ENCODE measurements at regions not wholly inside any gene's neighbourhood (a gene's known extent, or its start where the extent isn't known, plus 50 kb on each side); places are given as distances from the start of the nearest gene placed in this dataset.

- CTCF ChIA-PET = interaction anchor here (0.7 kb wide), 1 partner anchor 45 kb away, joined by 3 read pairs; no protein-coding TSS in a partner anchor
- BruUV-seq (replicated peaks) = no TSS peak
- TF ChIP-seq ATF3 (IDR thresholded peaks at IDR 0.05) (no peak), TCF7L2 (IDR thresholded peaks at IDR 0.05; ENCODE audit: borderline replicate concordance, extremely low read depth, insufficient read depth, insufficient read length) (no peak), YY1 (IDR thresholded peaks at IDR 0.05; ENCODE audit: extremely low read depth, insufficient replicate concordance, low read depth, low read length) (no peak)
Observed at GRCh38 chr15:35705884-35706585, 160.1 kb upstream of the DPH6 start.

GRCh38 chr15:35712956-35713355, 167.0 kb upstream of the DPH6 start:
- no peaks in the 10 kb centered on the region for H3K79me2 ChIP-seq (ENCODE audit: insufficient read depth, low read length)
- intact Hi-C loops (cut with micrococcal nuclease) = no loop called here
- CTCF ChIA-PET = no interaction called here
- RAD21 ChIA-PET (ENCODE audit: low non-redundant PET in 1 of 2, low total read pairs in 2 of 2, uncharacterized antibody in 2 of 2, unreplicated experiment in 2 of 2) = no interaction called here
- no peak for TF ChIP-seq POLR2A (IDR thresholded peaks at IDR 0.05; ENCODE audit: borderline replicate concordance, extremely low read depth, insufficient read depth, insufficient read length)
- TF ChIP-seq REST (IDR thresholded peaks at IDR 0.05; ENCODE audit: low read depth) = no peak
- no peak for TF ChIP-seq MAX (IDR thresholded peaks at IDR 0.05)
- no peak for TF ChIP-seq SRF (IDR thresholded peaks at IDR 0.05; ENCODE audit: low read depth)
- no TSS peak for BruUV-seq (replicated peaks)
- H3K36me3 ChIP-seq (ENCODE audit: control insufficient read depth in 1 of 2, insufficient read depth in 2 of 2, low read length in 2 of 2) = no peaks in the 10 kb centered on the region
- H2AFZ ChIP-seq (ENCODE audit: low read depth, low read length, poor library complexity, severe bottlenecking) = no peak overlapping the region
- no peaks in the 10 kb centered on the region for H3K27me3 ChIP-seq (ENCODE audit: insufficient read depth, low read length)
- H3K4me3 ChIP-seq (replicated peaks in 1 of 2; ENCODE audit: low read depth in 1 of 2, low read length in 2 of 2) = no peak overlapping the region
- peak overlapping the region; percentile 53; the same call in 1 of the 2 replicates for H3K4me2 ChIP-seq (ENCODE audit: low read length)
- no peak overlapping the region for H3K9ac ChIP-seq (ENCODE audit: low read length)
- no peaks in the 10 kb centered on the region for H4K20me1 ChIP-seq (ENCODE audit: insufficient read depth)
- no peaks in the 10 kb centered on the region for H3K9me3 ChIP-seq (ENCODE audit: control insufficient read depth in 1 of 2, insufficient read depth in 1 of 2, low read depth in 1 of 2, low read length in 2 of 2)
- DNase-seq (ENCODE audit: low read depth, low spot score) (no peak), ATAC-seq (no peak)
- POLR2A ChIA-PET = no interaction called here
- H3K27ac ChIP-seq (ENCODE audit: low read depth, low read length) = no peak overlapping the region
- H3K9me2 ChIP-seq (ENCODE audit: insufficient read depth) = no peaks in the 10 kb centered on the region
- peaks cover 8 to 14% of the 10 kb centered on the region in 2 experiments for H3K4me1 ChIP-seq (ENCODE audit: control insufficient read depth in 1 of 2, insufficient read depth in 2 of 2, low read length in 2 of 2)

More at GRCh38 chr15:35705884-35706585, 160.1 kb upstream of the DPH6 start:
- no peak overlapping the region for H2AFZ ChIP-seq (ENCODE audit: low read depth, low read length, poor library complexity, severe bottlenecking)
- H3K9me2 ChIP-seq (ENCODE audit: insufficient read depth) = no peaks in the 10 kb centered on the region
- POLR2A ChIA-PET = no interaction called here
- no peak overlapping the region for H3K27ac ChIP-seq (ENCODE audit: low read depth, low read length)
- intact Hi-C loops (cut with micrococcal nuclease) = no loop called here
- RAD21 ChIA-PET (ENCODE audit: low non-redundant PET in 1 of 2, low total read pairs in 2 of 2, uncharacterized antibody in 2 of 2, unreplicated experiment in 2 of 2) = no interaction called here
- H3K36me3 ChIP-seq (ENCODE audit: control insufficient read depth in 1 of 2, insufficient read depth in 2 of 2, low read length in 2 of 2) = no peaks in the 10 kb centered on the region
- ATAC-seq = no peak; the same call in 1 of the 2 replicates
- no peaks in the 10 kb centered on the region for H3K79me2 ChIP-seq (ENCODE audit: insufficient read depth, low read length)
- no peak overlapping the region for H3K4me3 ChIP-seq (replicated peaks in 1 of 2; ENCODE audit: low read depth in 1 of 2, low read length in 2 of 2)
- H3K4me2 ChIP-seq (ENCODE audit: low read length) = peak overlapping the region; percentile 28
- H3K4me1 ChIP-seq (ENCODE audit: control insufficient read depth in 1 of 2, insufficient read depth in 2 of 2, low read length in 2 of 2) = peaks cover 6 to 12% of the 10 kb centered on the region in 2 experiments
- H3K27me3 ChIP-seq (ENCODE audit: insufficient read depth, low read length) = no peaks in the 10 kb centered on the region
- H4K20me1 ChIP-seq (ENCODE audit: insufficient read depth) = no peaks in the 10 kb centered on the region
- DNase-seq (ENCODE audit: low read depth, low spot score) = no peak
- H3K9ac ChIP-seq (ENCODE audit: low read length) = no peak overlapping the region
- no peaks in the 10 kb centered on the region for H3K9me3 ChIP-seq (ENCODE audit: control insufficient read depth in 1 of 2, insufficient read depth in 1 of 2, low read depth in 1 of 2, low read length in 2 of 2)

All from HCT116 (cell line).